Thymus (tissue), 11 donors: ENCODE measurements at regions not wholly inside any gene's neighbourhood (a gene's known extent, or its start where the extent isn't known, plus 50 kb on each side); places are given as distances from the start of the nearest gene placed in this dataset.
"Not testable (repeated sequence)": the region's sequence is repeated elsewhere in the genome, so short reads cannot be mapped to it uniquely, and the experiment has no call there.

Source experiments
- DNase-seq, 9 donors: peaks; one replicate each; pipeline ENCODE4 v3.0.0-alpha.2; 2013; ENCODE audit warnings: low spot score in 9 of 9, low read depth in 6 of 9, missing footprints in 1 of 9
- H3K27ac ChIP-seq, 2 donors: one replicate each; pipeline ENCODE4 v1.5.1; 2013; ENCODE audit warnings: control low read depth in 1 of 2, low read depth in 1 of 2, low read length in 1 of 2, mild to moderate bottlenecking in 1 of 2, moderate library complexity in 1 of 2
- H3K27me3 ChIP-seq, 2 donors: one replicate each; pipeline ENCODE4 v1.5.1; 2013; ENCODE audit warnings: low read length in 1 of 2; ENCODE audit not compliant: control insufficient read depth in 2 of 2, insufficient read depth in 1 of 2
- H3K36me3 ChIP-seq, 2 donors: one replicate each; pipeline ENCODE4 v1.5.1; 2013; ENCODE audit warnings: low read length in 1 of 2, mild to moderate bottlenecking in 1 of 2, moderate library complexity in 1 of 2; ENCODE audit not compliant: control insufficient read depth in 2 of 2, insufficient read depth in 2 of 2
- H3K4me1 ChIP-seq, 2 donors: one replicate each; pipeline ENCODE4 v1.5.1; 2013; ENCODE audit warnings: low read length in 2 of 2; ENCODE audit not compliant: control insufficient read depth in 2 of 2, insufficient read depth in 2 of 2
- H3K4me3 ChIP-seq, 2 donors: one replicate each; pipeline ENCODE4 v1.5.1; 2013; ENCODE audit warnings: low read length in 2 of 2, control low read depth in 1 of 2, mild to moderate bottlenecking in 1 of 2
- H3K9me3 ChIP-seq, 2 donors: one replicate each; pipeline ENCODE4 v1.5.1; 2013; ENCODE audit warnings: low read length in 1 of 2, mild to moderate bottlenecking in 1 of 2; ENCODE audit not compliant: control insufficient read depth in 2 of 2, insufficient read depth in 1 of 2
- WGBS: extraction: QIAGEN DNeasy Blood & Tissue Kit; methylation state at CpG from one replicate; pipeline ENCODE4 v1.1.7; 2013; 5-methylcytosine and 5-hydroxymethylcytosine counted together
- donor health status: healthy.

GRCh38 chr3:177852001-177852807, 654.9 kb upstream of the TBL1XR1 start:
- H3K4me1 ChIP-seq = no peaks in the 10 kb centered on the region
- no peak for DNase-seq
- no peak overlapping the region for H3K27ac ChIP-seq
- H3K27me3 ChIP-seq = no peaks in the 10 kb centered on the region
- 95% methylated on average over 3 of the region's 3 CpGs for WGBS
- no peak overlapping the region for H3K4me3 ChIP-seq
- no peaks in the 10 kb centered on the region for H3K36me3 ChIP-seq
- no peaks in the 10 kb centered on the region for H3K9me3 ChIP-seq

- 97% methylated on average over 2 of the region's 2 CpGs for WGBS
- no peak for DNase-seq
Observed at GRCh38 chr3:177855021-177855420, 657.7 kb upstream of the TBL1XR1 start.

GRCh38 chr3:177860184-177860583, 662.9 kb upstream of the TBL1XR1 start:
- DNase-seq = no peak
- H3K4me1 ChIP-seq = no peaks in the 10 kb centered on the region

More at GRCh38 chr3:177855021-177855420, 657.7 kb upstream of the TBL1XR1 start:
- Histone ChIP-seq H3K27ac (no peak overlapping the region), H3K9me3 (peaks cover 0 to 2% of the 10 kb centered on the region in 2 donors), H3K4me3 (no peak overlapping the region), H3K36me3 (no peaks in the 10 kb centered on the region), H3K4me1 (no peaks in the 10 kb centered on the region), H3K27me3 (no peaks in the 10 kb centered on the region)

GRCh38 chr3:177862962-177863491, 665.7 kb upstream of the TBL1XR1 start:
- DNase-seq = no peak
- Histone ChIP-seq H3K9me3 (peaks cover 0 to 13% of the 10 kb centered on the region in 2 donors), H3K4me1 (no peaks in the 10 kb centered on the region), H3K27ac (no peak overlapping the region), H3K27me3 (no peaks in the 10 kb centered on the region), H3K4me3 (no peak overlapping the region), H3K36me3 (no peaks in the 10 kb centered on the region)

More at GRCh38 chr3:177860184-177860583, 662.9 kb upstream of the TBL1XR1 start:
- WGBS = 96% methylated on average over 8 of the region's 8 CpGs
- no peak overlapping the region for H3K4me3 ChIP-seq
- no peak overlapping the region for H3K27ac ChIP-seq
- H3K27me3 ChIP-seq = no peaks in the 10 kb centered on the region
- H3K36me3 ChIP-seq = no peaks in the 10 kb centered on the region
- H3K9me3 ChIP-seq = peaks cover 0 to 13% of the 10 kb centered on the region in 2 donors

- not testable (repeated sequence) for H3K9me3 ChIP-seq, H3K27me3 ChIP-seq, DNase-seq, H3K36me3 ChIP-seq, H3K4me1 ChIP-seq, H3K4me3 ChIP-seq, H3K27ac ChIP-seq
- WGBS = 99% methylated on average over 3 of the region's 3 CpGs
Observed at GRCh38 chr3:177871267-177871666, 665.0 kb upstream of the KCNMB2 start.

GRCh38 chr3:177878192-177878591, 658.0 kb upstream of the KCNMB2 start:
- Histone ChIP-seq H3K4me3 (no peak overlapping the region), H3K27ac (no peak overlapping the region), H3K4me1 (peaks cover 5 to 13% of the 10 kb centered on the region in 2 donors), H3K27me3 (no peaks in the 10 kb centered on the region), H3K36me3 (no peaks in the 10 kb centered on the region), H3K9me3 (no peaks in the 10 kb centered on the region)
- WGBS = 99% methylated on average over 3 of the region's 3 CpGs
- no peak for DNase-seq

- WGBS = 96% methylated on average over 4 of the region's 4 CpGs
- no peak overlapping the region for H3K4me3 ChIP-seq
- no peak for DNase-seq
- H3K27ac ChIP-seq = no peak overlapping the region
- H3K36me3 ChIP-seq = no peaks in the 10 kb centered on the region
- H3K4me1 ChIP-seq = peaks cover 5 to 13% of the 10 kb centered on the region in 2 donors
- no peaks in the 10 kb centered on the region for H3K9me3 ChIP-seq
- no peaks in the 10 kb centered on the region for H3K27me3 ChIP-seq
Observed at GRCh38 chr3:177878957-177879356, 657.3 kb upstream of the KCNMB2 start.

GRCh38 chr3:177881351-177881750, 654.9 kb upstream of the KCNMB2 start:
- H3K4me3 ChIP-seq = no peak overlapping the region
- no peaks in the 10 kb centered on the region for H3K27me3 ChIP-seq
- no peaks in the 10 kb centered on the region for H3K36me3 ChIP-seq
- no peak overlapping the region for H3K27ac ChIP-seq
- DNase-seq = no peak
- WGBS = 96% methylated on average over 3 of the region's 3 CpGs
- no peaks in the 10 kb centered on the region for H3K9me3 ChIP-seq
- H3K4me1 ChIP-seq = peaks cover 0 to 3% of the 10 kb centered on the region in 2 donors

- no peak for DNase-seq
- Histone ChIP-seq H3K4me1 (no peaks in the 10 kb centered on the region), H3K9me3 (no peaks in the 10 kb centered on the region), H3K27ac (no peak overlapping the region), H3K4me3 (no peak overlapping the region), H3K36me3 (no peaks in the 10 kb centered on the region), H3K27me3 (no peaks in the 10 kb centered on the region)
- 97% methylated on average over 5 of the region's 5 CpGs for WGBS
Observed at GRCh38 chr3:177882124-177882648, 654.0 kb upstream of the KCNMB2 start.
